ENCODE measurements at regions not wholly inside any gene's neighbourhood (a gene's known extent, or its start where the extent isn't known, plus 50 kb on each side); places are given as distances from the start of the nearest gene placed in this dataset.

DNA sequence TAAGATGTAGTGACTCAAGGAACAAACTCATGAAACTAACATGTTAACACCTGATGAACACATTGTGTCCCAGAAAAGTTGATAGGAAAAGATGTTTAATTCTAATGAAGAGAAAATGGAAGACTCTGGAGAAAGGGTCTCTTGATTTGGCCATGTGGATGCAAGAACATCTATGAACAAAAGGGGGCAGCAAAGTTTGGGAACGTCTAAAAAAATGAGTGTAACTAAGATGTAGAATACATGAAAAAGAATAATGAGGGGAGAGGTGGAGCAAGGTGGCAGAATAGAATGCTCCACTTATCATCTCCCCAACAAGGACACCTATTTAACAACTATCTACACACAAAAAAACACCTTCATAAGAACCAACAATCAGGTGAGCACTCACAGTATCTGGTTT, 805.1 kb downstream of the TNS3 start:
- no peak overlapping the region for H3K9ac ChIP-seq (ENCODE audit: low read depth in 1 of 3, low read length in 3 of 3)
- H3K36me3 ChIP-seq (ENCODE audit: control insufficient read depth in 3 of 3, insufficient read depth in 3 of 3, low read length in 3 of 3) = no peaks in the 10 kb centered on the region

GRCh38 chr7:46775776-46776175, 806.1 kb downstream of the TNS3 start:
- Histone ChIP-seq H3K27me3 (ENCODE audit: control insufficient read depth in 3 of 3, insufficient read depth in 3 of 3, low read length in 3 of 3) (no peaks in the 10 kb centered on the region), H3K36me3 (ENCODE audit: control insufficient read depth in 3 of 3, insufficient read depth in 3 of 3, low read length in 3 of 3) (no peaks in the 10 kb centered on the region), H3K27ac (ENCODE audit: low read depth, low read length) (no peak overlapping the region), H3K4me1 (ENCODE audit: control insufficient read depth in 3 of 3, insufficient read depth in 3 of 3, low read length in 3 of 3) (peaks cover 5 to 14% (median 8%) of the 10 kb centered on the region in 3 donors), H3K4me3 (ENCODE audit: low read length in 3 of 3) (no peak overlapping the region), H3K9me3 (ENCODE audit: control insufficient read depth in 3 of 3, low read length in 3 of 3) (no peaks in the 10 kb centered on the region), H3K9ac (ENCODE audit: low read depth in 1 of 3, low read length in 3 of 3) (no peak overlapping the region)

More for the DNA sequence above, 805.1 kb downstream of the TNS3 start:
- Histone ChIP-seq H3K27ac (ENCODE audit: low read depth, low read length) (no peak overlapping the region), H3K4me3 (ENCODE audit: low read length in 3 of 3) (no peak overlapping the region), H3K27me3 (ENCODE audit: control insufficient read depth in 3 of 3, insufficient read depth in 3 of 3, low read length in 3 of 3) (no peaks in the 10 kb centered on the region), H3K4me1 (ENCODE audit: control insufficient read depth in 3 of 3, insufficient read depth in 3 of 3, low read length in 3 of 3) (peaks cover 5 to 14% (median 8%) of the 10 kb centered on the region in 3 donors), H3K9me3 (ENCODE audit: control insufficient read depth in 3 of 3, low read length in 3 of 3) (no peaks in the 10 kb centered on the region)

DNA sequence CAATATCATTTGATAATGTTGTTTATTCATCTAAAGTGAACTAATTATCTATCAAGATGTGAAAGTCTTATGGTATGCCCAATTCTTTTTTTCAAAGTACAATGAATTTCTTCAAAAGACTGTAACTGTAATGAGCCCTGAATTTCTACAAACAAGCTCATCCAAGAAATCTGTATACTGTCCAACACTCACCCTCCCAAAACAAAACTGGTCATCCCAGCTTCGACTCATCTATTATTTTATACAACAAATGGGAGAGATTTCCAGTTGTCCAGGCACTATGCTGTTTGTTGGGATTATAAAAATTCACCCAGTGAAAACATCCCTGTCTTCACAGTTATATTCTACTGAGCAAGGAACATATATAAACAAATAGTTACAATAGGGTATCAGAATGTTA, 806.9 kb downstream of the TNS3 start:
- Histone ChIP-seq H3K9ac (ENCODE audit: low read depth in 1 of 3, low read length in 3 of 3) (no peak overlapping the region), H3K9me3 (ENCODE audit: control insufficient read depth in 3 of 3, low read length in 3 of 3) (no peaks in the 10 kb centered on the region), H3K36me3 (ENCODE audit: control insufficient read depth in 3 of 3, insufficient read depth in 3 of 3, low read length in 3 of 3) (no peaks in the 10 kb centered on the region), H3K27ac (ENCODE audit: low read depth, low read length) (no peak overlapping the region), H3K27me3 (ENCODE audit: control insufficient read depth in 3 of 3, insufficient read depth in 3 of 3, low read length in 3 of 3) (no peaks in the 10 kb centered on the region), H3K4me1 (ENCODE audit: control insufficient read depth in 3 of 3, insufficient read depth in 3 of 3, low read length in 3 of 3) (peaks cover 5 to 14% (median 8%) of the 10 kb centered on the region in 3 donors), H3K4me3 (ENCODE audit: low read length in 3 of 3) (no peak overlapping the region)

DNA sequence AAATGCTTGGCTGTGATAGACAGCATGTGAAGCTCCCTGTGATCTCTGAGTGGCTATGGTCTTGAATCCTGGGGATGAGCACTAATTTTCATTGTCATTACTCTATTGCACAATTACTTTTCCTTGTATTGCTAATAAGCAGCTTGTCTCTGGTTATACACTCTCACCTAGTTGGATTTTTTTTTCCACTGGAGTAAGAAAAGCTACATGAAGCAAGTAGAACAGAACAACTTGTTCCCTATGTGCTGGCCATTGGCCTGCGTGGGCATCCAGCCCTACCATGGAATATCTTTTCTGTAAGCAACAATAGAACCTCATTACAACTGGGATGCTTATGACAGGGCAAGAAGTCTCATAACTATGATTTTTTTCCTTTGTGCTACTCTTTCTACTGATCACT, 807.4 kb downstream of the TNS3 start:
- Histone ChIP-seq H3K27ac (ENCODE audit: low read depth, low read length) (no peak overlapping the region), H3K4me3 (ENCODE audit: low read length in 3 of 3) (no peak overlapping the region), H3K9ac (ENCODE audit: low read depth in 1 of 3, low read length in 3 of 3) (no peak overlapping the region), H3K4me1 (ENCODE audit: control insufficient read depth in 3 of 3, insufficient read depth in 3 of 3, low read length in 3 of 3) (peaks cover 5 to 14% (median 8%) of the 10 kb centered on the region in 3 donors), H3K36me3 (ENCODE audit: control insufficient read depth in 3 of 3, insufficient read depth in 3 of 3, low read length in 3 of 3) (no peaks in the 10 kb centered on the region), H3K9me3 (ENCODE audit: control insufficient read depth in 3 of 3, low read length in 3 of 3) (no peaks in the 10 kb centered on the region), H3K27me3 (ENCODE audit: control insufficient read depth in 3 of 3, insufficient read depth in 3 of 3, low read length in 3 of 3) (no peaks in the 10 kb centered on the region)

DNA sequence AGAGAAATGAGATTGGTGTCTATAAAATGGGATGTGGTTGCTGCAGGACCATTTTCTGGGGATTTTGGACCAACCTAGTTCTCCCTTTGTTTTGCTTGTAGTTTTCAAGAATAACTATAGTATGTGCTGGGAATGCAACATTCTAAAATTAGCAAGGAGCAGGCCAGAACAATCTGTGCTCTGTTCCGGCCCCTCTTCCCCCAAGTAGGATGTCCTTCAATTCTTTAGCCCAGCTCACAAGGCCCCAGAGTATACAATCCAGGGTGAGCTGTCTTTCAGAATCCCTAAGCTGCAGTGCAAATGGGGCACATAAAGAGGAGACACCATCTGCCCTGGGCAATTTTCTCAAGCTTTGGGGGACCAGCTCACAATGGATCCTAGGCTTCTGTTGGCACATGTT, 809.1 kb downstream of the TNS3 start:
- no peaks in the 10 kb centered on the region for H3K9me3 ChIP-seq (ENCODE audit: control insufficient read depth in 3 of 3, low read length in 3 of 3)
- H3K36me3 ChIP-seq (ENCODE audit: control insufficient read depth in 3 of 3, insufficient read depth in 3 of 3, low read length in 3 of 3) = no peaks in the 10 kb centered on the region
- no peak overlapping the region for H3K4me3 ChIP-seq (ENCODE audit: low read length in 3 of 3)
- peaks cover 5 to 14% (median 8%) of the 10 kb centered on the region in 3 donors for H3K4me1 ChIP-seq (ENCODE audit: control insufficient read depth in 3 of 3, insufficient read depth in 3 of 3, low read length in 3 of 3)
- peak overlapping the region; percentile 21 for H3K27ac ChIP-seq (ENCODE audit: low read depth, low read length)
- H3K9ac ChIP-seq (ENCODE audit: low read depth in 1 of 3, low read length in 3 of 3) = no peak overlapping the region
- H3K27me3 ChIP-seq (ENCODE audit: control insufficient read depth in 3 of 3, insufficient read depth in 3 of 3, low read length in 3 of 3) = no peaks in the 10 kb centered on the region

DNA sequence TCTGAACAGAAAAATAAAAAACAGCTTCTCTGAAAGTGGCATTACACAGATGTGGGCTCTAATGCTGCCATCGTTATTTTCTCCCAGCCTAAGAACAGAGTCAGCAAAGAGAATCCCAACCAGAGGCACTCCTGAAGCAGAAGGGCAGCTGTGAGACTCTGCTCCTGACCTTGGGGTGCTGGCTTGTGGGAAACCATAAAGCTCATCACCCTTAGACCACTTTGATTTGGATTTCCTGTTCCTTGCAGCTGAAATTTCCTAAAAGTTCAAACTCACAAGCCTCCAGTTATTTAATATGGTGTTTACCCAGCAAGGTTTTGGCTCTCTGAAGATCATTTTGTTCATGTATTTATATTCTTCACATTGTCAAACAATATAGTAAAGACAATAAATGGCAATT, 814.8 kb downstream of the TNS3 start:
- no peak overlapping the region for H3K9ac ChIP-seq (ENCODE audit: low read depth in 1 of 3, low read length in 3 of 3)
- H3K9me3 ChIP-seq (ENCODE audit: control insufficient read depth in 3 of 3, low read length in 3 of 3) = no peaks in the 10 kb centered on the region
- H3K4me1 ChIP-seq (ENCODE audit: control insufficient read depth in 3 of 3, insufficient read depth in 3 of 3, low read length in 3 of 3) = peaks cover 2 to 5% (median 5%) of the 10 kb centered on the region in 3 donors
- no peak overlapping the region for H3K4me3 ChIP-seq (ENCODE audit: low read length in 3 of 3)
- H3K27me3 ChIP-seq (ENCODE audit: control insufficient read depth in 3 of 3, insufficient read depth in 3 of 3, low read length in 3 of 3) = no peaks in the 10 kb centered on the region
- no peaks in the 10 kb centered on the region for H3K36me3 ChIP-seq (ENCODE audit: control insufficient read depth in 3 of 3, insufficient read depth in 3 of 3, low read length in 3 of 3)
- no peak overlapping the region for H3K27ac ChIP-seq (ENCODE audit: low read depth, low read length)

- no peaks in the 10 kb centered on the region for H3K9me3 ChIP-seq (ENCODE audit: control insufficient read depth in 3 of 3, low read length in 3 of 3)
- H3K9ac ChIP-seq (ENCODE audit: low read depth in 1 of 3, low read length in 3 of 3) = no peak overlapping the region
- H3K27me3 ChIP-seq (ENCODE audit: control insufficient read depth in 3 of 3, insufficient read depth in 3 of 3, low read length in 3 of 3) = no peaks in the 10 kb centered on the region
- H3K4me1 ChIP-seq (ENCODE audit: control insufficient read depth in 3 of 3, insufficient read depth in 3 of 3, low read length in 3 of 3) = peaks cover 2 to 5% (median 5%) of the 10 kb centered on the region in 3 donors
- H3K27ac ChIP-seq (ENCODE audit: low read depth, low read length) = no peak overlapping the region
- no peak overlapping the region for H3K4me3 ChIP-seq (ENCODE audit: low read length in 3 of 3)
- H3K36me3 ChIP-seq (ENCODE audit: control insufficient read depth in 3 of 3, insufficient read depth in 3 of 3, low read length in 3 of 3) = no peaks in the 10 kb centered on the region
Observed at GRCh38 chr7:46764100-46764936, 817.6 kb downstream of the TNS3 start.

GRCh38 chr7:46763344-46763743, 818.6 kb downstream of the TNS3 start:
- no peak overlapping the region for H3K27ac ChIP-seq (ENCODE audit: low read depth, low read length)
- no peaks in the 10 kb centered on the region for H3K9me3 ChIP-seq (ENCODE audit: control insufficient read depth in 3 of 3, low read length in 3 of 3)
- H3K27me3 ChIP-seq (ENCODE audit: control insufficient read depth in 3 of 3, insufficient read depth in 3 of 3, low read length in 3 of 3) = no peaks in the 10 kb centered on the region
- H3K9ac ChIP-seq (ENCODE audit: low read depth in 1 of 3, low read length in 3 of 3) = no peak overlapping the region
- no peak overlapping the region for H3K4me3 ChIP-seq (ENCODE audit: low read length in 3 of 3)
- peaks cover 2 to 5% (median 5%) of the 10 kb centered on the region in 3 donors for H3K4me1 ChIP-seq (ENCODE audit: control insufficient read depth in 3 of 3, insufficient read depth in 3 of 3, low read length in 3 of 3)
- H3K36me3 ChIP-seq (ENCODE audit: control insufficient read depth in 3 of 3, insufficient read depth in 3 of 3, low read length in 3 of 3) = no peaks in the 10 kb centered on the region

DNA sequence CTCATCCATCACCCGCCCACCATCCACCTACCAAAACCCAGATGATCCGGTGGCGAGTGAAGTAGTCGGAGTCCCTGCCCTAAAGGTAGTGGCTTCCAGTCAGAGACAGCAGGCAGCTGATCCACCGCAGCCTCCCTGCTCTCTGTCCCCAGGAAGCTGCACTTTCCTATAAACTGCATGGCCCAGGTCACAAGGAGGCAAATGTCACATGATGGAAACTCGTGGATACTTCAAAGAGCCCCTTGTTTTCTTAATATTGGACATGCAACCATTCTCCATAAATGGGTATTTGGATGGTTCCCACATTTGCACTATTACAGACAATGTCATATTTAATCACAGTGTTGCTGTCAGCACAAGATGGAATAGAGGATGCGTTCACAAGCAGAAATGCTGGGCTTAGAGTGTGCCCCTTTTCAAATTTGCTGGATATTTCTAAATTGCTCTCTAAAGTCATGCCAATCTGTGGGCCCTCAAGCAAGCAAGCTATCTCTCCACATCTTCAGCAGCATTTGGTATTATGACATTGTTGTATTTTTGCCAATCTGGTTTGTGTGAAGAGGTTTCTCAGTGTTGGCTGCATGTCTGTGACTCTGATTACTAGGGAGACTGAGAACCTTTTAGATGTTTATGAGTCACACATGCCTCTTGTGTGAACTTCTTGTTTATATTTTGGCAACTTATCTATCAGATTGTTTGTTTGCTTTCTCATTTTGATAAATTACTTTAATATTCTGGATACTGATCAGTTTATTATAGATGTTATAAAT, 822.0 kb downstream of the TNS3 start:
- no peak overlapping the region for H3K9ac ChIP-seq (ENCODE audit: low read depth in 1 of 3, low read length in 3 of 3)
- H3K4me3 ChIP-seq (ENCODE audit: low read length in 3 of 3) = no peak overlapping the region

GRCh38 chr7:46756996-46757395, 824.9 kb downstream of the TNS3 start:
- Histone ChIP-seq H3K4me1 (ENCODE audit: control insufficient read depth in 3 of 3, insufficient read depth in 3 of 3, low read length in 3 of 3) (peaks cover 0 to 3% (median 0%) of the 10 kb centered on the region in 3 donors), H3K4me3 (ENCODE audit: low read length in 3 of 3) (no peak overlapping the region), H3K27me3 (ENCODE audit: control insufficient read depth in 3 of 3, insufficient read depth in 3 of 3, low read length in 3 of 3) (no peaks in the 10 kb centered on the region), H3K9me3 (ENCODE audit: control insufficient read depth in 3 of 3, low read length in 3 of 3) (no peaks in the 10 kb centered on the region), H3K9ac (ENCODE audit: low read depth in 1 of 3, low read length in 3 of 3) (no peak overlapping the region), H3K27ac (ENCODE audit: low read depth, low read length) (no peak overlapping the region), H3K36me3 (ENCODE audit: control insufficient read depth in 3 of 3, insufficient read depth in 3 of 3, low read length in 3 of 3) (no peaks in the 10 kb centered on the region)

More for the DNA sequence above, 822.0 kb downstream of the TNS3 start:
- Histone ChIP-seq H3K9me3 (ENCODE audit: control insufficient read depth in 3 of 3, low read length in 3 of 3) (no peaks in the 10 kb centered on the region), H3K36me3 (ENCODE audit: control insufficient read depth in 3 of 3, insufficient read depth in 3 of 3, low read length in 3 of 3) (no peaks in the 10 kb centered on the region), H3K4me1 (ENCODE audit: control insufficient read depth in 3 of 3, insufficient read depth in 3 of 3, low read length in 3 of 3) (peaks cover 2 to 5% (median 5%) of the 10 kb centered on the region in 3 donors), H3K27me3 (ENCODE audit: control insufficient read depth in 3 of 3, insufficient read depth in 3 of 3, low read length in 3 of 3) (no peaks in the 10 kb centered on the region), H3K27ac (ENCODE audit: low read depth, low read length) (no peak overlapping the region)

Data from skeletal muscle tissue (tissue), 3 donors.